ENCODE measurements at regions not wholly inside any gene's neighbourhood (a gene's known extent, or its start where the extent isn't known, plus 50 kb on each side); places are given as distances from the start of the nearest gene placed in this dataset.

- Histone ChIP-seq H3K27ac (no peak overlapping the region), H3K27me3 (peaks cover 0 to 3% of the 10 kb centered on the region in 2 donors), H3K36me3 (no peaks in the 10 kb centered on the region), H3K4me1 (no peaks in the 10 kb centered on the region), H3K9me3 (no peaks in the 10 kb centered on the region), H3K4me3 (no peak overlapping the region)
- intact Hi-C loops (cut with DNase I; ENCODE audit: low total_unique reads), result no loop called here
- TF ChIP-seq CTCF (IDR thresholded peaks at IDR 0.05), result no peak
- DNase-seq, result no peak
These were observed 129.7 kb downstream of the SPATA19 start for GRCh38 chr11:133715602-133716001.

GRCh38 chr11:133714471-133715375, 130.6 kb downstream of the SPATA19 start:
- peaks cover 0 to under 1% of the 10 kb centered on the region in 2 donors for H3K27me3 ChIP-seq
- H3K4me1 ChIP-seq, result no peaks in the 10 kb centered on the region
- no peaks in the 10 kb centered on the region for H3K9me3 ChIP-seq
- H3K27ac ChIP-seq, result no peak overlapping the region
- H3K4me3 ChIP-seq, result no peak overlapping the region
- no peaks in the 10 kb centered on the region for H3K36me3 ChIP-seq
- no peak for TF ChIP-seq CTCF (IDR thresholded peaks at IDR 0.05)
- intact Hi-C loops (cut with DNase I; ENCODE audit: low total_unique reads), result no loop called here
- no peak for DNase-seq

GRCh38 chr11:133713844-133714243, 131.5 kb downstream of the SPATA19 start:
- H3K36me3 ChIP-seq, result no peaks in the 10 kb centered on the region
- no peak for DNase-seq
- no peak overlapping the region for H3K4me3 ChIP-seq
- TF ChIP-seq CTCF (IDR thresholded peaks at IDR 0.05), result no peak
- H3K27ac ChIP-seq, result no peak overlapping the region
- H3K9me3 ChIP-seq, result no peaks in the 10 kb centered on the region
- no peaks in the 10 kb centered on the region for H3K4me1 ChIP-seq
- no peaks in the 10 kb centered on the region for H3K27me3 ChIP-seq
- intact Hi-C loops (cut with DNase I; ENCODE audit: low total_unique reads), result no loop called here

GRCh38 chr11:133713406-133713805, 131.9 kb downstream of the SPATA19 start:
- intact Hi-C loops (cut with DNase I; ENCODE audit: low total_unique reads), result no loop called here

GRCh38 chr11:133712051-133712560, 133.2 kb downstream of the SPATA19 start:
- H3K4me1 ChIP-seq, result no peaks in the 10 kb centered on the region
- no peak for TF ChIP-seq CTCF (IDR thresholded peaks at IDR 0.05)
- no peaks in the 10 kb centered on the region for H3K36me3 ChIP-seq
- DNase-seq, result no peak
- no peaks in the 10 kb centered on the region for H3K9me3 ChIP-seq
- H3K27ac ChIP-seq, result no peak overlapping the region
- intact Hi-C loops (cut with DNase I; ENCODE audit: low total_unique reads), result no loop called here
- no peak overlapping the region for H3K4me3 ChIP-seq
- peaks cover 0 to 3% of the 10 kb centered on the region in 2 donors for H3K27me3 ChIP-seq

More at GRCh38 chr11:133713406-133713805, 131.9 kb downstream of the SPATA19 start:
- Histone ChIP-seq H3K27me3 (peaks cover 0 to 3% of the 10 kb centered on the region in 2 donors), H3K36me3 (no peaks in the 10 kb centered on the region), H3K9me3 (no peaks in the 10 kb centered on the region), H3K4me1 (no peaks in the 10 kb centered on the region), H3K4me3 (no peak overlapping the region), H3K27ac (no peak overlapping the region)
- TF ChIP-seq CTCF (IDR thresholded peaks at IDR 0.05), result no peak
- no peak for DNase-seq

Data from tibial artery (tissue), 4 donors.